ENCODE measurements at regions not wholly inside any gene's neighbourhood (a gene's known extent, or its start where the extent isn't known, plus 50 kb on each side); places are given as distances from the start of the nearest gene placed in this dataset.

DNA sequence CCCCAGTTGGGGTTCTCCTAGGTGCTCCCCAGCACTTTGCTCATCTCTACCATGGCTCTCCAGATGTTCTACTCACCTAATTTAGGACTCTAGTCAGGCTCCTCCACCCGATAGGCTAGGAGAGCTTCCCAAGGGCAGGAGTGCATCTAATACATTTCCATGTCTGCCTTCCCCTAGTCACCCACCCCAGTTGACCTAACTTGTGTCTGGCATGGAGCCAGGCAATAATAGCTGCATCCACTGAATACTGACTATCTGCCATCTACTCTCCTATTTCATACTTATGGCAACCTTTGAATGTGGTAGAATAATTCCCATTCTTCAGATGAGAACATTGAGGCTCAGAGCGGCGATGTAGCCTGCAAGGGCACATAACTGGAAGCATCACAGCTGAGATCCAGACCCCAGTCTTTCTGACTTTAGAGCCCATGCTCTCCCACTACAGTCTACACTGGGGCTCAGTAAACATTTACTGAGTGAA is 71.8 kb upstream of the YWHAQ start:
- Histone ChIP-seq H3K9ac (ENCODE audit: low read depth, low read length) (no peak overlapping the region), H3K4me1 (ENCODE audit: insufficient read depth, low read length) (peaks cover 6% of the 10 kb centered on the region; the same call in 1 of the 2 replicates), H3K9me3 (ENCODE audit: control insufficient read depth, insufficient read depth, low read length) (no peaks in the 10 kb centered on the region; the same call in 1 of the 2 replicates), H3K36me3 (ENCODE audit: insufficient read depth, low read length) (no peaks in the 10 kb centered on the region)

DNA sequence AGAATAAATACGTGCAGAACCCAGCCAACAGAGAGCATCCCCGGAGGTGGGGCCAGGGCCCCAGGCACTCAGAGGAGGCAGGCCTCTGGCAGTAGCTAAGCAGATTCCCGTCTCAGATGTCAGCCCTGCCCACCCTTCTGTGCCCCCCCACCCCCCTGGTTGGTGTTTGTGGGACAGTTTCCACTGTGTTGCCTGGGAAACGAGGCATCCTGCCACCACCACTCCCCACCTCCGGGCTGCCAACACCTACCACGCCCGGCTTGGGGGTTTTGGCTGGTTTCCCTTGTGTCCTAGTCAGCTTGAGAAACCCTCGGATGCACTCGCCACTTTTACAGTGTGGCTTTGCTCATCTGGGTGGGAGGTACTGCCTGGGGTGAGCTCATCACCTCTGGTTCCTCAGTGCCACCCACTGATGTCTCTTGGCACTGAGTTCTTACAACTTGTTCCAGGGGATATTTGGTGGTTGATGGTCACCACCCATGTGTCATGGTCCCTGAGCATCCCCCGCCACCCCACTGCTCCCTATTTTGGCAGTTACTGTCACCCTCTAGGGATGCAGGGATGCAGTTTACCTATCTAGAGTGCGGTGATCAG is 72.4 kb upstream of the YWHAQ start:
- Histone ChIP-seq H3K4me1 (ENCODE audit: insufficient read depth, low read length) (peaks cover 6% of the 10 kb centered on the region; the same call in 1 of the 2 replicates), H3K36me3 (ENCODE audit: insufficient read depth, low read length) (no peaks in the 10 kb centered on the region), H3K9me3 (ENCODE audit: control insufficient read depth, insufficient read depth, low read length) (no peaks in the 10 kb centered on the region; the same call in 1 of the 2 replicates), H3K9ac (ENCODE audit: low read depth, low read length) (no peak overlapping the region)

DNA sequence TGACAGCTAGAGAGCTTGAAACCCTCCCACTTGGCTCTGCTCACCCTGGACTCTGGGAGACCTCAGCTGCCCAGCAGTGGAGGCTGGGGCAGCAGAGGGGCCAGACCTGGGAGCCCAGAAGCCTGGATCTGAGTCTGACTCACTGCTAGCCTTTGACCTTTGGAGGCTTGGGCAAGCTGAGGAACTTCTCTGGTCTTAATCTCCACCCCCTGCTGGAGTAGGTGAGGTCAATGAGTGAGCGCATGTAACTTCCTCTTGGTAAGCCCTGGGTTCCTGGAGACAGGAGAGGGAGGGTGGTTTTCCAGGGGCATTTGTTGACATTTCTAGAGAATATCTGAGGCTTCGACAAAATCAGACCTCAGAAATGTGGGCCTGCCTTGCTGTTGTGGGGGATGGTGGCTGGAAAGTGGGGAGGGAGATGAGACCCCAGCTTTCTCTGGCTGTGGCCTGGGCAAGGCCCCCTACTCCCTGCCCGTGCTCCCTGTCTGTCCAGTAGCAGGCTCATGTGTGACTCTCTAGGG is 73.0 kb upstream of the YWHAQ start:
- Histone ChIP-seq H3K9ac (ENCODE audit: low read depth, low read length) (no peak overlapping the region), H3K9me3 (ENCODE audit: control insufficient read depth, insufficient read depth, low read length) (no peaks in the 10 kb centered on the region; the same call in 1 of the 2 replicates), H3K36me3 (ENCODE audit: insufficient read depth, low read length) (no peaks in the 10 kb centered on the region), H3K4me1 (ENCODE audit: insufficient read depth, low read length) (peaks cover 6% of the 10 kb centered on the region; the same call in 1 of the 2 replicates)

DNA sequence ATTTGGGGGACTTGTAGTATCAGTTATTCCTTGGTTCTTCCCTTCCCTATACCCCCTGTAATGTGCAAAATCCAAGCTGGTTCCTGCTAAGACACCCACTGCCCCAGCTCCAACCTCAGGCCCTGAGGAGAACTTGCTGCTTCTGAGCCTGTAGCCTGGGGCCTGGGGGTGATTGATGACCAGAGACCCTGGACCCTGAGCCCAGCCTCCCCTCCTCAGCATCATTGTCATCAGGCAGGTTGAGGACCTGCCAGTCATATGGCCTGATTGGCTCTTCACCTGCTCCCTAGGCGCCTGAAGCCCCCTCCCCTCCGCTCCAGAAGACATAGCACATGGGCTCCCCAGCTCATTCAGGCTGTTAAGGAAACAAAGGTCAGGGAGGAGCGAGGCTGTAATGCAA is 73.8 kb upstream of the YWHAQ start:
- H3K9ac ChIP-seq (ENCODE audit: low read depth, low read length), result no peak overlapping the region
- H3K9me3 ChIP-seq (ENCODE audit: control insufficient read depth, insufficient read depth, low read length), result no peaks in the 10 kb centered on the region; the same call in 1 of the 2 replicates
- peaks cover 6% of the 10 kb centered on the region; the same call in 1 of the 2 replicates for H3K4me1 ChIP-seq (ENCODE audit: insufficient read depth, low read length)

DNA sequence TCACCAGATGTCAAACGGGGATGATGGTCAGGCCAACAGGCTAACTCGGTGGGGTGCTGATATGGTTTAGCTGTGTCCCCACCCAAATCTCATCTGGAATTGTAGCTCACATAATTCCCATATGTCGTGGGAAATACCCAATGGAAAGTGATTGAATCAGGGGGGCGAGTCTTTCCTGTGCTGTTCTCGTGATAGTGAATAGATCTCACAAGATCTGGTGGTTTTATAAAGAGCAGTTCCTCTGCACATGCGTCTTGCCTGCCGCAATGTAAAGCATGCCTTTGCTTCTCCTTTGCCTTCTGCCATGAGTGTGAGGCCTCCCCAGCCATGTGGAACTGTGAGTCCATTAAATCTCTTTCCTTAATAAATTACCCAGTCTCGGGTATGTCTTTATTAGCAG is 74.4 kb upstream of the YWHAQ start:
- Histone ChIP-seq H3K4me1 (ENCODE audit: insufficient read depth, low read length) (peaks cover 6% of the 10 kb centered on the region; the same call in 1 of the 2 replicates), H3K9me3 (ENCODE audit: control insufficient read depth, insufficient read depth, low read length) (no peaks in the 10 kb centered on the region; the same call in 1 of the 2 replicates), H3K36me3 (ENCODE audit: insufficient read depth, low read length) (no peaks in the 10 kb centered on the region), H3K9ac (ENCODE audit: low read depth, low read length) (no peak overlapping the region)

More for the DNA sequence above, 73.8 kb upstream of the YWHAQ start:
- no peaks in the 10 kb centered on the region for H3K36me3 ChIP-seq (ENCODE audit: insufficient read depth, low read length)

DNA sequence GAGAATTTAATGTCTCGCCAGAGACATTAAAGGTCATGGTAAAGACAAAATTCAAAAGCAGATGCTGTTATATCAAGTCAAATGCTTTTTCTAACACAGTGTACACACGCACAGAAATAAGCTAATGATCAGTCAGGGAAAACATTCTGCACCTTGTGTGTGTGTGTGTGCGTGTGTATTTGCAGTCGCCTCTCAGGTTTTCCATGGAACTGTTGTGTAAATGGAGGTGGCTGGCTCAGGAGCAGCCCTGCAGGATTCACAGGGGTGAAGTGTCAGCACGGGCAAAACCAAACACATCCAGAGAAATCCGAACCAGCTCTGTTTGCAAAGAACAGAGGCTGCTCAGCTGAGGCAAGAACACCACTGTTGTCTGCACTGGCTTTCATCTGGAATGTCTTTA is 76.2 kb upstream of the YWHAQ start:
- H3K4me1 ChIP-seq (ENCODE audit: insufficient read depth, low read length), result peaks cover 6% of the 10 kb centered on the region; the same call in 1 of the 2 replicates
- H3K36me3 ChIP-seq (ENCODE audit: insufficient read depth, low read length), result no peaks in the 10 kb centered on the region
- no peaks in the 10 kb centered on the region; the same call in 1 of the 2 replicates for H3K9me3 ChIP-seq (ENCODE audit: control insufficient read depth, insufficient read depth, low read length)
- H3K9ac ChIP-seq (ENCODE audit: low read depth, low read length), result no peak overlapping the region

DNA sequence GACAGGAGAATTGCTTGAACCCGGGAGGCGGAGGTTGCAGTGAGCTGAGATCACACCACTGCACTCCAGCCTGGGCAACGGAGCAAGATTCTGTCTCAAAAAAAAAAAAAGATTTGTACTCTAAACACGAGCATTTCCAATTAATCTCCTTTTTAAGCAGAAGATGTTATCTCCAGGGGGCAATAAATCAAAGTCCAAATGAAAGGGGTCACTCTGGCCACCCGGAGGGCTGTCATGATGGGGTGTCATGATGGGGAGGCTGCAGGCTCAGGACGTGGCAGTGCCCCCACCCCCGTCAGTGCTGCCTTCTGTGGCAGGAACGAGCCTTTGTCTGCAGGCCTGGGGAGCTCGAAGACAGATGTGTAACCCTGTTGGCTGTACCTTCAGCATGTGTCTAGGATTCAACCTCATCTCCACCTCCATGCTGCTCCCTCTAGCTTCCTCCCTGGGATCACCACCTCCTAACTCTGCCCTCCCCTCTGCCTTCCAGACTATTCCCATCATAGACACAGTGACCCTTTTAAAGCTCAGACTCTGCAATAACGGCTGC is 76.9 kb upstream of the YWHAQ start:
- H3K36me3 ChIP-seq (ENCODE audit: insufficient read depth, low read length), result no peaks in the 10 kb centered on the region
- no peaks in the 10 kb centered on the region for H3K9me3 ChIP-seq (ENCODE audit: control insufficient read depth, insufficient read depth, low read length)
- H3K4me1 ChIP-seq (ENCODE audit: insufficient read depth, low read length), result peaks cover 6% of the 10 kb centered on the region; the same call in 1 of the 2 replicates

DNA sequence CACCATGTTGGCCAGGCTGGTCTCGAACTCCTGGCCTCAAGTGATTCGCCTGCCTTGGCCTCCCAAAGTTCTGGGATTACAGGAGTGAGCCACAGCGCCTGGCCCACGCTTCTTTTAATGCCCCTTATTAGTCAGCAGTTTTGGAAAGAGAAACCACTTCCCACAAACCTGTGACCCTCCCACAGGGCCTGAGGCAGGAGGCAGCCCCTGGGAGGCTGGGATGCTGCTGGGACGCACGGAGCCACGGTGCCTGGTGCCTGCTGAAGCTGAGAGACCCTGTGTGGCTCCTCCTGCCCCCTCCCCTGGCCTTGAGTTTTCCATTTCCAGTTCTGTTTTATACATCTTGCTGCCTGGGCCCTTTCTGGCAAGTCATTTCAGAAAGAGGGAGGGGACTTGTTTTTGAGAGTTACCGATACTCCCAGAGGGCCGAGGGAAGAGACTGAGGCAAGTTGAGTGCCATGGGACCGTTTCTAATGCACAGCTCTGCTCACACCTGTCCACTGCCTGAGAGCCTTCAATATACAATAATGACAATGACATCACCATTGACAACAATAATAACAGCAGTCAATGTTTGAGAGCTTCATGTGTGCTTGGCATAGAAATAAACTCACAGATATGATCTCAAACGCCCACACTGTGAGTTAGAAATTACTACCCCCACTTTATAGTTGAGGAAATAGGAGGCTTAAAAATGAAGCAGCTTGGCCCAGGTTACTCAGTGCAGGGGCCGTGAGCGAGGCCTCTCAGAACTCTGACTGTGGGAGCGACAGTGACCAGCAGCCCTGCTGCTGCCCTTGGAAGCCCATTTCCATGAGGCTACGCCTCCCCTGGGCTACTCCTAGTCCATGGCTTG is 78.1 kb upstream of the YWHAQ start:
- peaks cover under 1% of the 10 kb centered on the region; the same call in 1 of the 2 replicates for H3K4me1 ChIP-seq (ENCODE audit: insufficient read depth, low read length)
- no peak overlapping the region for H3K9ac ChIP-seq (ENCODE audit: low read depth, low read length)
- no peaks in the 10 kb centered on the region for H3K9me3 ChIP-seq (ENCODE audit: control insufficient read depth, insufficient read depth, low read length)
- no peaks in the 10 kb centered on the region for H3K36me3 ChIP-seq (ENCODE audit: insufficient read depth, low read length)

More for the DNA sequence above, 76.9 kb upstream of the YWHAQ start:
- no peak overlapping the region for H3K9ac ChIP-seq (ENCODE audit: low read depth, low read length)

DNA sequence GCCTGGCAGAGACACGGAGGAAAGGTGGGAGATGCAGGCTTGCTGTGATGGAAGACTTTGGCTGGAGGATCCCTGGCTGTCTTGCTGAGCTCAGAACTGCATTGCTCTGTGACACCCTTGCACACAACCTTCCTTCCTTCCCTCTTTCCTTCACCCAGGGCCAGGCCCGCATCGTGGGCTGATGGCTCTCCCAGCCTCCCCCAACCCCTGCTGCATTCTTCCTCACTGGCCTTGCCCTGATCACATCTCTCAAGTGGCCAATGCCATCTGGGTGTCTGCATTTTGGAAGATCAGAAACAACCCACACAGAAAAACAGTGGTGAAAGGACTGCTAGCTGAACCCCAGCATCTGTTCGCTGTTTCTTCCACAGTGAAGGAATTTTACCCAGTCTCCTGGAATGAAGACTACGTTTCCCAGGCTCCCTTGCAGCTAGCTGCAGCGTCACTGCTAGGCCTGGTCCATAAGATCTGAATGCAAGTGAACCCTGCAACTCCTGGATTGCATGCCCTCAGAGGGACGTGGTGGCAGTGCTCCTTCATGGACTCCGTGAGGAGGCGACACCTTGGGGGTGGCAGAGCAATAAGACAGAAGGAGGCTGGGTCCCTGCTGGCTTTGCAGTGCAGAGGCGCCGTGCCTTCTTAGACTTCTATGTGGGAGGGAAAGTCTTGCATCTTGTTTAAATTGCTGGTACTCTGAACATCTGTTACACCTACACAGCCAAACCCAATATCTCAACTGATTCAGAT is 78.9 kb upstream of the YWHAQ start:
- Histone ChIP-seq H3K9me3 (ENCODE audit: control insufficient read depth, insufficient read depth, low read length) (no peaks in the 10 kb centered on the region), H3K4me1 (ENCODE audit: insufficient read depth, low read length) (no peaks in the 10 kb centered on the region), H3K9ac (ENCODE audit: low read depth, low read length) (no peak overlapping the region), H3K36me3 (ENCODE audit: insufficient read depth, low read length) (no peaks in the 10 kb centered on the region)

DNA sequence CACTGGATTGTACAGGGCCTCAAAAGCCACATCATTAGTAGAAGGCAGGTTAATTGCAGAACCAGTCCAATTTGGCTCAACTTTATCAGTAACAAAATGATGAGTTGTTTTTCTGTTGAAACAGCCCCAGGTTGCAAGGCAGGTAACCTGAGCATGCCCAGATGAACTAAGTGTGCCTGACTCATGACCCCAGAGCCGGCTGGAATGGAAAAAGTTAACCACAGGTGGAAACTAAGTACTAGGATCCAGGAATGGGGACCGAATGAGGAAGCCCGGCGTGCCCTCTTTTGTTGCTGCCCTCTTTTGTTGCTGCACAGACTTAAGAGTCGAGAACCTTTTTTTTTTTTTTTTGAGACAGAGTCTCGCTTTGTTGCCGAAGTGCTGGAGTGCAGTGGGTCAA is 79.5 kb upstream of the YWHAQ start:
- Histone ChIP-seq H3K9me3 (ENCODE audit: control insufficient read depth, insufficient read depth, low read length) (no peaks in the 10 kb centered on the region), H3K36me3 (ENCODE audit: insufficient read depth, low read length) (no peaks in the 10 kb centered on the region), H3K4me1 (ENCODE audit: insufficient read depth, low read length) (peaks cover 4% of the 10 kb centered on the region; the same call in 1 of the 2 replicates), H3K9ac (ENCODE audit: low read depth, low read length) (no peak overlapping the region)

DNA sequence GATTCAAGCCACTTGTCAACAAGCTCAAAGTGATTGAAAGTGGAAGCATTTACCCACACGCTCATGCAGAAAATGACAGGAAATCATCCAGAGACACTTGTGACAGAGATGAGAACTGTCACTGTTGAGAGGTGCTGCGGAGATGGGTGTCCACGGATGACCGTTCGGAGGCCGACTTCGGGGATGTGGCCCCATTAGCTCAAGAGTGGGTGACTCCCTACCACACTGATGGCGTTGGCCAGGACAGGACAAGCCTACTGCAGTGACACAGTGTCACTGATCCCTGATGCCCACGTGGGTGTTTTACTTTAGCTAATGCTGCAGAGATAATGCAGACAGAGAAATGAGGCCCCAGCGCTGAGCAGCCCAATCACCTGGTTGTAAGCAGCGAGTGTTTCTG is 81.5 kb upstream of the YWHAQ start:
- Histone ChIP-seq H3K4me1 (ENCODE audit: insufficient read depth, low read length) (peaks cover 4% of the 10 kb centered on the region; the same call in 1 of the 2 replicates), H3K36me3 (ENCODE audit: insufficient read depth, low read length) (no peaks in the 10 kb centered on the region), H3K9ac (ENCODE audit: low read depth, low read length) (no peak overlapping the region), H3K9me3 (ENCODE audit: control insufficient read depth, insufficient read depth, low read length) (no peaks in the 10 kb centered on the region)

DNA sequence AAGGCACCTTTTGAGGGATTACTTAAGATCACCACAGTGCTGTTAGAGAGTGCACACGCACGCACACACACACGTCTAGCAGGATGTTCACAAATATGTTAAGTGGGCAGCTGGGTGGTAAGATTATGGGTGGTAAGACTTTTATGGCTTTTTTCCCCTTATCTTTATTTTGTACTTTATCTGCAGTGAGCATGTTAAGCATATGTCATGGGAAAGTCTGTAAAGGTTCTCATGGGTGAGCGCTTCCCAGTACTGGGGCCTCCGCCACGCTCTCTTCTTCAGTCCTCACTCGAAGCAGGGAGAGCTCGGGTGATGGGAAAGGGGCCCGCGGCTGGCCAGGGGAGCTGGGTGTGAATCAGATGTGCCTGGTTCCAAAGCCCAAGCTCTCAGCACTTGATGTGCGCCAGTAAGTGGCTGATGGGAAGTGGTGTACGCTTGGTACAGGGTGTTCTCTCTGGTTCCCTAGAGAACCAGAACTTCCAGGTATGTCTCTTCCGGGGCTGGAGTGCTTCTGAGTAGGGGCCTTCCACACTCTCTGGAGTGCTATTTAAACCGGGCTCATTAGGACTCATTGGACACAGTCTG is 83.9 kb upstream of the YWHAQ start:
- Histone ChIP-seq H3K9ac (ENCODE audit: low read depth, low read length) (no peak overlapping the region), H3K4me1 (ENCODE audit: insufficient read depth, low read length) (peaks cover 4% of the 10 kb centered on the region; the same call in 1 of the 2 replicates), H3K36me3 (ENCODE audit: insufficient read depth, low read length) (no peaks in the 10 kb centered on the region), H3K9me3 (ENCODE audit: control insufficient read depth, insufficient read depth, low read length) (no peaks in the 10 kb centered on the region)

DNA sequence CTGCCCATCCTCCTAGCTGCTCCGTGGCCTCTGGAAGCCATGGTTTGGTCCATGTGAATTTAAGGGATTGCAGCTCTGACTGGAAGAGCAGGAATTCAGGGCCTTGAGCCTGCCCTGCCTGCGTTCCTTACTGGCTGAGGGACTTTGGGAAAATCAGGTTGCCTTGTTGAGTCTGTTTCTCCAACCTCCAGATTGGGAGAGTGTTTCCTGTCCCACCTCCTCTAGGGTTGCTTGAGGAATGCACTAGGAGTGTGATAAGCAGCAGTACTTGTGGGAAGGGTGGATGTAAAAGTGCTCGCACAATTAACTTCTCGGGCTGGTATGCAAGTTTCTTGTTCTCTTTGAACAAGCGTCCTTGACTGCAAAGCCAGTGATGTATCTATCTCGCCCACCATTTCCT is 84.4 kb upstream of the YWHAQ start:
- Histone ChIP-seq H3K9me3 (ENCODE audit: control insufficient read depth, insufficient read depth, low read length) (no peaks in the 10 kb centered on the region), H3K36me3 (ENCODE audit: insufficient read depth, low read length) (no peaks in the 10 kb centered on the region), H3K9ac (ENCODE audit: low read depth, low read length) (no peak overlapping the region), H3K4me1 (ENCODE audit: insufficient read depth, low read length) (peaks cover 4% of the 10 kb centered on the region; the same call in 1 of the 2 replicates)
